ENCODE measurements at regions not wholly inside any gene's neighbourhood (a gene's known extent, or its start where the extent isn't known, plus 50 kb on each side); places are given as distances from the start of the nearest gene placed in this dataset.

DNA sequence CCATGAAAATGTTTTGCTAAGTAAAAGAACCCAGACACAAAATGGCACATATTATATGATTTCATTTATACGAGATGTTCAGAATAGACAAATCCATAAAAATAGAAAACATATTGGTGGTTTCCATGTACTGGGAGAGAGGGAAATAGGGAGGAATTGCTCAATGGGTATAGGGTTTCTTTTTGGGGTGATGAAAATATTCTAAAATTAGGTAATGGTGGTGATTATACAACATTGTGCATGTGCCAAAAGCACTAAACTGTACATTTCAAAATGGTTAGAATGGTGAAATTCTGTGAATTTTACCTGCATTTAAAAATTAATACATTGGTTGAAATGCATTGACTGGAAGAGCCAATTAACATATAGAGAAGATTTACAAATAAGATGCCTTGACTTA is 613.9 kb downstream of the TNS3 start:
- TF ChIP-seq Cebpa-rat (IDR thresholded peaks at IDR 0.05), result no peak
- no peak overlapping the region for H3K4me2 ChIP-seq
- peaks cover 21 to 36% (median 34%) of the 10 kb centered on the region in 11 experiments for H3K9me3 ChIP-seq (replicated peaks in 1 of 11)
- no peak overlapping the region for H3K4me3 ChIP-seq
- H3K4me1 ChIP-seq, result no peaks in the 10 kb centered on the region
- no peaks in the 10 kb centered on the region for H3K36me3 ChIP-seq
- no peaks in the 10 kb centered on the region for H4K20me1 ChIP-seq
- H3K27me3 ChIP-seq, result no peaks in the 10 kb centered on the region
- H3K27ac ChIP-seq, result no peak overlapping the region
- no peak overlapping the region for H3K9ac ChIP-seq

DNA sequence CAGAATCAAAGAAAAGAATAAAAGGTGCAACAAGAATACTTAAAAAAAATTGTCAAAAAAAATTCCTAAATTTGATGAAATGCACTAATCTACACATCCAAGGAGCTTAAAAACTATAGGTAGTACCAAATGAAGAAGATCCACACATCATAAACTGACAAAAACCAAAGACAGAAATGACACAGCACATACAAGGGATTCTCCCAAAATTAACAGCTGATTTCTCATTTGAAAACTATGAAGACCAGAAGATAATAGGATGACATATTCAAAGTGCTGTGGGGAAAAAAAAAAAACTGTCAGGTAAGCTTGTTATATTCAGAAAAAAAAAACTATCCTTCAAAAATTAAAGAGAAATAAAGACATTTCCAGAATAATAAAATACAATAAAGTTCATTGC is 618.2 kb downstream of the TNS3 start:
- Histone ChIP-seq H3K27me3 (no peaks in the 10 kb centered on the region), H4K20me1 (no peaks in the 10 kb centered on the region), H3K9me3 (replicated peaks in 1 of 11) (peaks cover 28 to 46% (median 42%) of the 10 kb centered on the region in 11 experiments), H3K4me1 (no peaks in the 10 kb centered on the region), H3K4me3 (no peak overlapping the region), H3K27ac (no peak overlapping the region), H3K9ac (no peak overlapping the region), H3K36me3 (no peaks in the 10 kb centered on the region), H3K4me2 (no peak overlapping the region)
- no peak for TF ChIP-seq Cebpa-rat (IDR thresholded peaks at IDR 0.05)

DNA sequence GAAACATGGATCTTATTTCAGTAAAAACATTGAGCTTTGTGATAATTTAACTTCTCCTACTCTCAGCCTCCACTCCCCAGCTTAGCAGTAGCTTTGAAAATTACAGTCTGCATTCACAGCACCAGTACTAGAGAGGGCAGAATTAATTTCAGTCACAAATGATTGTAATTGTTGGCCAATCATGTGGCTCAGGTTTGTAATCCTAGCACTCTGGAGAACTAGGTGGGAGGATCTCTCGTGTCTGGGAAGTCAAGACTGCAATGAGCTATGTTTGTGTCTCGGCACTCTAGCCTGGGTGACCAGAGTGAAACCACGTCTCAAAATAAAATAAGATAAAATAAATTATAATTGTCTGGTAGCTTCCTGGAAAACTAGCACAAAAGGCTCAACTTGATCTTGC is 620.9 kb downstream of the TNS3 start:
- Histone ChIP-seq H3K4me2 (no peak overlapping the region), H4K20me1 (no peaks in the 10 kb centered on the region), H3K9me3 (replicated peaks in 1 of 11) (peaks cover 21 to 40% (median 36%) of the 10 kb centered on the region in 11 experiments), H3K27ac (no peak overlapping the region), H3K27me3 (no peaks in the 10 kb centered on the region), H3K36me3 (no peaks in the 10 kb centered on the region), H3K9ac (no peak overlapping the region), H3K4me3 (no peak overlapping the region), H3K4me1 (no peaks in the 10 kb centered on the region)
- TF ChIP-seq Cebpa-rat (IDR thresholded peaks at IDR 0.05), result no peak

DNA sequence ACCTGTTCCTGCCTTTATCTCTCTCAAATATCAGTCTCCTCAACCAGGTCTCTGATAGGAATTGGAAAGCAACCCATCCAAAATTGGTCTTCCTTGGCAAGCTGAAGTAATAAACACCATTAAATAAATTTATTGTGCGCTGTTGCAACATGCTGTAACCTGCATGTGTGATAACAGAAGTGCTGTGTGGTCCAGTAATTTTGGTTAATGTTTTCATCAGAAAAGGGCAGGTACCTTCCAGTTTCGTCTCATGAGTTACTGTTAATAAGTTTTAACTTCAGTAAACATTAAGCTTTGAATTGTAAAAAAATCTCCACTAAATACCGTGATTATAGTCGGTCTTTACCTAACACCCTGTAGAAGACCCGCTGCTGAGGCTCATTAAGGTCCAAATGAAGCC is 624.7 kb downstream of the TNS3 start:
- no peaks in the 10 kb centered on the region for H4K20me1 ChIP-seq
- H3K27me3 ChIP-seq, result no peaks in the 10 kb centered on the region
- H3K36me3 ChIP-seq, result no peaks in the 10 kb centered on the region
- H3K9me3 ChIP-seq (replicated peaks in 1 of 11), result peaks cover 0 to 3% (median 2%) of the 10 kb centered on the region in 11 experiments; a peak in 11 of 22 replicates
- TF ChIP-seq Cebpa-rat (IDR thresholded peaks at IDR 0.05), result no peak
- H3K27ac ChIP-seq, result no peak overlapping the region
- no peaks in the 10 kb centered on the region for H3K4me1 ChIP-seq
- H3K9ac ChIP-seq, result no peak overlapping the region
- H3K4me2 ChIP-seq, result no peak overlapping the region
- H3K4me3 ChIP-seq, result no peak overlapping the region

DNA sequence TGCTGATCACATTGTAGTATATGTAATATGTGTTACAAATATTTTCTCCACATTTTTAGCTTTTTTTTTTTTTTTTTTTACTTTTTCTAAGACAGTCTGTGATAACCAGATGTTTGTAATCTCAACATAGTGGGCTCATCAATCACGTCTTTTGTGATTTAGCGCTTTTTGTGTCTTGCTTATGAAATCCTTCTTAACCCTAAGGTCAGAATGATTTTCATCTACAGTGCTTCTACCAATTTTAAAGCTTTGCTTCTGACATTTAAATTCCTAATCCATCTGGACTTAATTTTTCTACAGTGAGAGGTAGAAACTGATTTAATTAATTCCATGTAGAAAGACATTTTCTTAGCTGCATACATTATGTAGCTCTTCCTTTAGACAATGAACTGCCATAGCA is 626.4 kb downstream of the TNS3 start:
- H3K27me3 ChIP-seq, result no peaks in the 10 kb centered on the region
- no peaks in the 10 kb centered on the region for H3K4me1 ChIP-seq
- H3K9ac ChIP-seq, result no peak overlapping the region
- H3K36me3 ChIP-seq, result no peaks in the 10 kb centered on the region
- H3K4me3 ChIP-seq, result no peak overlapping the region
- H4K20me1 ChIP-seq, result no peaks in the 10 kb centered on the region
- no peak for TF ChIP-seq Cebpa-rat (IDR thresholded peaks at IDR 0.05)
- no peaks in the 10 kb centered on the region for H3K9me3 ChIP-seq (replicated peaks in 1 of 11)
- no peak overlapping the region for H3K4me2 ChIP-seq
- H3K27ac ChIP-seq, result no peak overlapping the region

DNA sequence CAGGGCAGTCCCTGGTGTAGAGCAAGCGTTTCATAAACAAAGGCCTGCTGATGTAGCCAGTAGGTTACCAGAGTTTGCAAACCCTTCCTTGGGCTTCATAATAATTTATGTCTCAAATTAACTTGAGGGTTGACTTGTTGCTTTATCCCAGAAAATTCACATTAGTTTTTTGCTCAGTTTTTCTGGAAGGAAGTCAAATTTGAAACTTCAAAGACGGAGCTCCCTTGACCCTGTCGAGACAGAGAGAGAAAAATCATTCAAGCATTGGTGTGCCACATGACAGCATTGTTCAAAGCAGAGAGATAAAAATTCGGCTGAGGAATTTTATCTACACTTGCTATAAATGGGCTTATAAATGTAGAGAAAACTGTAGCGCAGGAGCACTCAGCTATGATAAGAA is 627.7 kb downstream of the TNS3 start:
- no peaks in the 10 kb centered on the region for H3K36me3 ChIP-seq
- no peak overlapping the region for H3K4me2 ChIP-seq
- H3K4me3 ChIP-seq, result no peak overlapping the region
- H3K27ac ChIP-seq, result no peak overlapping the region
- H3K9ac ChIP-seq, result no peak overlapping the region
- no peak for TF ChIP-seq Cebpa-rat (IDR thresholded peaks at IDR 0.05)
- no peaks in the 10 kb centered on the region for H3K27me3 ChIP-seq
- H4K20me1 ChIP-seq, result no peaks in the 10 kb centered on the region
- no peaks in the 10 kb centered on the region for H3K4me1 ChIP-seq
- H3K9me3 ChIP-seq (replicated peaks in 1 of 11), result no peaks in the 10 kb centered on the region

DNA sequence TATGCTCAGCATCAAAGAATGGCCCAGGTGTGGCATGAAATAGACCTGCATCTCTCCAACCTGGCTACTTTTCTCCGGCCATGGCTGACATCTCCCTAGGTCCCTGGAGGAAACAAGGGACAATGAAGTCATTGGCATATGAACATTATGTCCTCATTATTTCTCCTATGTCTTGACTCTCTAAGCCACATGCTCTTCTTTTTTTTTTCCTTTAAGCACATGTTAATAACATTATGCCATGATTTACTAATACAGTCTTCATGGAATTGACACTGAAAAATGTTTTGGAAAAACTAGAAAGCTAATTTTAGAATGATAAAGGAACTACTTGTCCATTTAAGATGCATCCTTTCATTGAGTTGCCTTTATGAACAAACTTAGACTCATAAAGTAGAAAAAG is 628.9 kb downstream of the TNS3 start:
- H4K20me1 ChIP-seq, result no peaks in the 10 kb centered on the region
- H3K4me1 ChIP-seq, result no peaks in the 10 kb centered on the region
- TF ChIP-seq Cebpa-rat (IDR thresholded peaks at IDR 0.05), result no peak
- H3K9me3 ChIP-seq (replicated peaks in 1 of 11), result no peaks in the 10 kb centered on the region
- no peak overlapping the region for H3K27ac ChIP-seq
- H3K4me2 ChIP-seq, result no peak overlapping the region
- no peaks in the 10 kb centered on the region for H3K36me3 ChIP-seq
- H3K27me3 ChIP-seq, result no peaks in the 10 kb centered on the region
- no peak overlapping the region for H3K4me3 ChIP-seq
- H3K9ac ChIP-seq, result no peak overlapping the region

DNA sequence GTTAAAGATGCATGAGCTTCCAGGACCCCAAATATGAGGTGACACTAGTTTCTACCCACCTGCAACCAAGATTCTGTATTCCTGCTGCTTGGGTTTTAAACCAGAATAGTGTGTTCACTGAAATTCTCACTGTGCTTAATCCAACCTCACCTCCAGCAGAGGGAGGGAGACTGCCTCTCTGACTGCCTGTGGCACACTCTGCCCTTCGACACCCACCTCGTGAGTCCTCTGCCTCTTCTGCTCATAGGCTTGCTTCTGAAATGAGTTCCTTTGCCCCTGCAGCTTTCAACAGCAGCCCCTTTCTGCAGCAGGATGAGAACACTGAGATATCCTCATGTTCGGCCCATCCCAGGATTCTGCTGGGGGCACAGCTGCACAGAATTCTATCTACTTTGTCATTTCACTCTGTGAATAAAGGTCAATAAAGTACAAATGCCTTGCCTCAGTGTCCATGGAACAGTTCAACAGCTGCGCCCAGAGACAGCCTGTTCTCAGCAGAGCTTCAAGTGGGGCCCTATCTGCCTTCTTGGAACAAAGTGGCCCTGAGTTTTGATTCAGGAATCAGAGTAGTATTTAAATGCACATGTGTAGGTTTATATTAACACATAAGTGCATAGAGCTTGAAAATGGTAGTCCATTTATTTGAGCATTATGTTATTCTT is 632.5 kb downstream of the TNS3 start:
- TF ChIP-seq Cebpa-rat (IDR thresholded peaks at IDR 0.05), result no peak
- H3K4me3 ChIP-seq, result no peak overlapping the region
- H4K20me1 ChIP-seq, result no peaks in the 10 kb centered on the region
- H3K36me3 ChIP-seq, result no peaks in the 10 kb centered on the region
- no peaks in the 10 kb centered on the region for H3K9me3 ChIP-seq (replicated peaks in 1 of 11)
- no peaks in the 10 kb centered on the region for H3K4me1 ChIP-seq
- H3K9ac ChIP-seq, result no peak overlapping the region
- no peak overlapping the region for H3K27ac ChIP-seq
- H3K4me2 ChIP-seq, result no peak overlapping the region
- no peaks in the 10 kb centered on the region for H3K27me3 ChIP-seq

DNA sequence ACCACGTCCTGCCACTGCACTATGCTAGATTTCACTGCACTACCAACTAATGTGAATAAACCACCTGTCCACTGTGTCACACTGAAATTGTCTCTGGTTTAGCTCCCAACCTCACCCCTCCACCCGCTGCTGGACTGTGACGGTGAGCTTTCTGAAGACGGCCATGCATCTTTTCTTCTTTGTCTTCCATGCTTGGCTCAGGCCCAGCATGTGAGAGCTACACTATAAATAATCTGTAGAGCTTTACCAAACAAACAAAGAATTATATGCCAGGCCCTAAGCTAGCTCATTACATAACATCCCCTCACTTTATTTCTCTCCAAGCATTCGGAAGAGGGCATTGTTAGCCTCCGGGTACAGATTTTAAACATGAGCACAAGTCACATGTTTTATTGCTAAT is 633.2 kb downstream of the TNS3 start:
- Histone ChIP-seq H3K4me1 (no peaks in the 10 kb centered on the region), H3K27ac (no peak overlapping the region), H3K9me3 (replicated peaks in 1 of 11) (no peaks in the 10 kb centered on the region), H3K9ac (no peak overlapping the region), H3K36me3 (no peaks in the 10 kb centered on the region), H4K20me1 (no peaks in the 10 kb centered on the region), H3K4me2 (no peak overlapping the region), H3K4me3 (no peak overlapping the region), H3K27me3 (no peaks in the 10 kb centered on the region)
- no peak for TF ChIP-seq Cebpa-rat (IDR thresholded peaks at IDR 0.05)

DNA sequence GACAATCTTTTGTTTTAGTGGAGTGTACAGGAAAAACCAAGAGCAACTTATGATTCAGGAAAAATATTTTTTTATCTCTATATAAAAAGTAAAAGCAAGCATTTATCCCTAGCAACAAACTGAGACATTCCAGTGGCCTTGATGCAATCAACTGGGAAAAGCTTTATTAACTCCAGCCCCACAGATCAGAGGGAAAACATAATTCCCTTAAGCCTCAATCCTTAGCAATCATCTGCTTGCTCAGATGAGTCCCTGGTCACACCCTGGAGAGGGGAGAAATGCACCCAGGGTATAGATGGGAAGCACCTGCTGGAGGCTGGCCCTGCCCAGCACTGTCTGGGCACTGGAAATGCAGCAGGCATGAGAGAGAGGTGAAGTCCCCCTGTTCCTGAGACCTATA is 636.6 kb downstream of the TNS3 start:
- no peak for TF ChIP-seq Cebpa-rat (IDR thresholded peaks at IDR 0.05)

More for the DNA sequence above, 636.6 kb downstream of the TNS3 start:
- Histone ChIP-seq H3K36me3 (no peaks in the 10 kb centered on the region), H3K4me1 (peaks cover 0 to 5% (median 2%) of the 10 kb centered on the region in 10 experiments; a peak in 13 of 20 replicates), H3K9ac (no peak overlapping the region), H3K27me3 (no peaks in the 10 kb centered on the region), H3K27ac (no peak overlapping the region), H4K20me1 (no peaks in the 10 kb centered on the region), H3K4me3 (no peak overlapping the region), H3K9me3 (replicated peaks in 1 of 11) (no peaks in the 10 kb centered on the region), H3K4me2 (no peak overlapping the region)
